Esophagus squamous epithelium (tissue), 4 donors: ENCODE measurements at regions not wholly inside any gene's neighbourhood (a gene's known extent, or its start where the extent isn't known, plus 50 kb on each side); places are given as distances from the start of the nearest gene placed in this dataset.

Source experiments
- CTCF ChIP-seq, 6 experiments: fragments of 450-650 bp in 4 of 6; fragments of 200-600 bp in 2 of 6; sonication (generic) in 2 of 6; IDR thresholded peaks; one replicate each; pipeline ENCODE4 v1.5.1; 2016 to 2019; ENCODE audit warnings: antibody characterized with exemption in 6 of 6, mild to moderate bottlenecking in 4 of 6, moderate library complexity in 4 of 6
- POLR2A ChIP-seq, 4 donors: fragments of 450-650 bp; IDR thresholded peaks; one replicate each; pipeline ENCODE4 v1.6.1; 2017; ENCODE audit warnings: antibody characterized with exemption in 4 of 4, mild to moderate bottlenecking in 4 of 4, moderate library complexity in 3 of 4

- TF ChIP-seq CTCF (IDR thresholded peaks at IDR 0.05): no peak
- no peak for TF ChIP-seq POLR2A (IDR thresholded peaks at IDR 0.05)
Measured at GRCh38 chr9:111232997-111233790, 96.8 kb downstream of the OR2K2 start.
